OCI-LY1 (cell line): ENCODE measurements at regions not wholly inside any gene's neighbourhood (a gene's known extent, or its start where the extent isn't known, plus 50 kb on each side); places are given as distances from the start of the nearest gene placed in this dataset.

Experiments used
- H2AFZ ChIP-seq: fragments of 200-600 bp; sonication (generic), shearing (Covaris generic); 2 replicates; pipeline ENCODE4 v1.6.0; 2014; ENCODE audit warnings: antibody characterized with exemption, mild to moderate bottlenecking, low read length
- H3F3A ChIP-seq: fragments of 200-600 bp; sonication (generic), shearing (Covaris generic); 2 replicates; pipeline ENCODE4 v1.6.0; 2014; ENCODE audit warnings: mild to moderate bottlenecking, antibody characterized with exemption, low read length, moderate library complexity; ENCODE audit not compliant: insufficient read depth
- H3K27ac ChIP-seq: fragments of 200-600 bp; sonication (generic); 2 replicates; pipeline ENCODE4 v1.5.1; 2014; ENCODE audit warnings: low read length, mixed run types, mild to moderate bottlenecking, low read depth; ENCODE audit not compliant: poor library complexity, severe bottlenecking
- H3K27me3 ChIP-seq: fragments of 200-600 bp; sonication (generic); 2 replicates; pipeline ENCODE4 v1.6.0; 2014; ENCODE audit warnings: antibody characterized with exemption, mild to moderate bottlenecking, low read length, moderate library complexity; ENCODE audit not compliant: insufficient read depth
- H3K36me3 ChIP-seq: fragments of 200-600 bp; sonication (generic); 2 replicates; pipeline ENCODE4 v1.6.1; 2014; ENCODE audit warnings: mild to moderate bottlenecking, antibody characterized with exemption, low read length, moderate library complexity, mixed read lengths; ENCODE audit not compliant: insufficient read depth
- H3K4me1 ChIP-seq: fragments of 200-600 bp; sonication (generic); 2 replicates; pipeline ENCODE4 v1.5.1; 2014; ENCODE audit warnings: mild to moderate bottlenecking, low read length, moderate library complexity; ENCODE audit not compliant: insufficient read depth, severe bottlenecking
- H3K4me2 ChIP-seq: fragments of 200-600 bp; sonication (generic), shearing (Covaris generic); 2 replicates; pipeline ENCODE4 v1.6.1; 2014; ENCODE audit warnings: low read length
- H3K4me3 ChIP-seq: fragments of 200-600 bp; sonication (generic); 2 replicates; pipeline ENCODE4 v1.5.1; 2014; ENCODE audit warnings: low read length, low read depth, mild to moderate bottlenecking, mixed read lengths; ENCODE audit not compliant: poor library complexity, severe bottlenecking
- H3K79me2 ChIP-seq: fragments of 200-600 bp; shearing (Covaris generic); 2 replicates; pipeline ENCODE4 v1.6.1; 2016; ENCODE audit warnings: mixed run types, low read length, mixed read lengths; ENCODE audit not compliant: insufficient read depth
- H3K9ac ChIP-seq: fragments of 200-600 bp; sonication (generic), shearing (Covaris generic); 2 replicates; pipeline ENCODE4 v1.6.1; 2014; ENCODE audit warnings: mild to moderate bottlenecking, low read length, mixed read lengths
- H3K9me2 ChIP-seq: fragments of 200-600 bp; sonication (generic), shearing (Covaris generic); 2 replicates; pipeline ENCODE4 v1.6.1; 2014; ENCODE audit warnings: low read depth, mild to moderate bottlenecking, low read length, mixed read lengths
- H3K9me3 ChIP-seq: fragments of 200-600 bp; shearing (Covaris generic); 2 replicates; pipeline ENCODE4 v1.6.1; 2014; ENCODE audit warnings: low read length, mixed read lengths
- H4K20me1 ChIP-seq: fragments of 200-600 bp; sonication (generic), shearing (Covaris generic); 2 replicates; pipeline ENCODE4 v1.6.0; 2016; ENCODE audit warnings: mild to moderate bottlenecking, low read length; ENCODE audit not compliant: insufficient read depth
- CTCF ChIP-seq: fragments of 200-600 bp; sonication (generic), shearing (Covaris generic); IDR thresholded peaks from 2 replicates; pipeline ENCODE4 v1.5.1; 2017; ENCODE audit warnings: mild to moderate bottlenecking, antibody characterized with exemption, low read length, moderate library complexity, mixed read lengths
- EZH2 ChIP-seq: fragments of 200-600 bp; sonication (generic), shearing (Covaris generic); IDR thresholded peaks from 2 replicates; pipeline ENCODE4 v1.8.0; 2017; ENCODE audit warnings: borderline replicate concordance, mixed run types, mild to moderate bottlenecking, antibody characterized with exemption, low read length, moderate library complexity, mixed read lengths

DNA sequence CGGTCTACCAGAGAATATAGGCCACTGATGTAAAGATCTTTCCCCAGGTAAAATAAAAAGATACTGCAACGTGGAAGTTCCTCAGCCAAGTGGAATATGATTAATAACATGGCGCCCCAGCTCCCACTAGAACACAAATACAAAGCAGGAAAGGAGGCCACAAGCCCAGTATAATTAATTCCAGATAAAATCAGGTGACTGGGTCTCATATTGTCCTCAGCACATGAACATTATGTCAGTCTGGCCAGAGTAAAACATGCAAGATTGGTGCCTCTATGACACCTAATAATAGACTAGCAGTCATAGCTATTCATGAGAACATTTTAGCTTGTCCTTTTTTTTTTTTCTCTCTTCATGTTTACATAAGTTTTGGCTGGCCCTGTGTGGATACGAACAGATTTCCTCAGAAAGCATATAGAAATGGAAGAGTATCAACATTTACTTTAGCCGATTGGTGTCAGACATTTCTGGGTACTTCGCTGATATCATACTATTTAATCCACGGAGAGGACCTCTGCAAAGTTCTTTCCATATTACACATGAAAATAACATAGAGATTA lies 523.8 kb upstream of the SETBP1 start:
- no peaks in the 10 kb centered on the region for H4K20me1 ChIP-seq
- H3K4me1 ChIP-seq = no peaks in the 10 kb centered on the region
- no peaks in the 10 kb centered on the region for H3K9me2 ChIP-seq
- no peak overlapping the region for H3K9ac ChIP-seq
- no peak overlapping the region for H3K4me2 ChIP-seq
- H3K9me3 ChIP-seq = no peaks in the 10 kb centered on the region
- H3K4me3 ChIP-seq = no peak overlapping the region
- no peaks in the 10 kb centered on the region for H3F3A ChIP-seq
- H2AFZ ChIP-seq = no peak overlapping the region
- H3K27ac ChIP-seq = no peak overlapping the region
- no peaks in the 10 kb centered on the region for H3K27me3 ChIP-seq
- no peaks in the 10 kb centered on the region for H3K79me2 ChIP-seq
- no peaks in the 10 kb centered on the region for H3K36me3 ChIP-seq
- no peak for TF ChIP-seq CTCF
- TF ChIP-seq EZH2 = no peak

GRCh38 chr18:44170208-44170880 lies 510.3 kb upstream of the SETBP1 start:
- H3K4me1 ChIP-seq = no peaks in the 10 kb centered on the region
- H3K36me3 ChIP-seq = no peaks in the 10 kb centered on the region
- TF ChIP-seq EZH2 = no peak
- TF ChIP-seq CTCF = no peak
- no peak overlapping the region for H3K4me3 ChIP-seq
- H3K27ac ChIP-seq = no peak overlapping the region
- H3K9ac ChIP-seq = no peak overlapping the region
- no peaks in the 10 kb centered on the region for H3K9me2 ChIP-seq
- no peak overlapping the region for H2AFZ ChIP-seq
- no peak overlapping the region for H3K4me2 ChIP-seq
- H3K79me2 ChIP-seq = no peaks in the 10 kb centered on the region
- H3F3A ChIP-seq = no peaks in the 10 kb centered on the region
- no peaks in the 10 kb centered on the region for H4K20me1 ChIP-seq
- H3K27me3 ChIP-seq = no peaks in the 10 kb centered on the region
- H3K9me3 ChIP-seq = no peaks in the 10 kb centered on the region

DNA sequence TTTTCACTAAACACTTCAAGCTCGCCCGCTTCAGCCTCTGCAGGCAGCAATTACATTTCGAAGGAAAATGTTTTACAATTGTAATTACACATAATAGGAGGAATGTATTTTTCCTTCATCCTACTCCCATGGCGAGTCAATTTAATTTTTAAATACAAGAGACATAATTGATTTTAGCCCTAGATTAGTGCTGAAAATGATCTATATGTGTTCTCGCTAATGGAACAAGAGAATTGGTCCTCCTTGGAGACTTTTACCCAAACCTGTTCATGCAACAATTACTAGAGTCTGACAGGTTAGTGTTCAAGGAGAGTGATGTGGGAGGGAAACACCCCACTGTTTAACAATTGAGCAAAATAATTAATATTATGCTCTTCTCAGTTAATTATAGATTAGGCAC lies 509.4 kb upstream of the SETBP1 start:
- H3K36me3 ChIP-seq = no peaks in the 10 kb centered on the region
- no peaks in the 10 kb centered on the region for H3K27me3 ChIP-seq
- H3K4me2 ChIP-seq = no peak overlapping the region
- H2AFZ ChIP-seq = no peak overlapping the region
- H4K20me1 ChIP-seq = no peaks in the 10 kb centered on the region
- H3F3A ChIP-seq = no peaks in the 10 kb centered on the region
- no peak overlapping the region for H3K9ac ChIP-seq
- no peaks in the 10 kb centered on the region for H3K4me1 ChIP-seq
- H3K9me3 ChIP-seq = no peaks in the 10 kb centered on the region
- H3K27ac ChIP-seq = no peak overlapping the region
- no peak for TF ChIP-seq CTCF
- no peak for TF ChIP-seq EZH2
- no peak overlapping the region for H3K4me3 ChIP-seq
- no peaks in the 10 kb centered on the region for H3K9me2 ChIP-seq
- no peaks in the 10 kb centered on the region for H3K79me2 ChIP-seq
